Inflammatory macrophage (primary cell): ENCODE measurements at regions not wholly inside any gene's neighbourhood (a gene's known extent, or its start where the extent isn't known, plus 50 kb on each side); places are given as distances from the start of the nearest gene placed in this dataset.

ENCODE experiments used
- DNase-seq, 2 donors: peaks; one replicate each; pipeline ENCODE4 v3.0.0-alpha.2; 2020 to 2022

- DNase-seq, result no peak
Measured at GRCh38 chr4:89665662-89666061, 171.3 kb downstream of the SNCA start.

GRCh38 chr4:89664521-89664920 lies 172.4 kb downstream of the SNCA start:
- no peak for DNase-seq

GRCh38 chr4:89661173-89661899 lies 175.6 kb downstream of the SNCA start:
- DNase-seq, result no peak

GRCh38 chr4:89660444-89661172 lies 176.4 kb downstream of the SNCA start:
- DNase-seq, result no peak

- no peak for DNase-seq
Measured at GRCh38 chr4:89658701-89659024, 178.3 kb downstream of the SNCA start.

GRCh38 chr4:89657931-89658700 lies 178.8 kb downstream of the SNCA start:
- DNase-seq, result peak; percentile 2 to 25

GRCh38 chr4:89653012-89653411 lies 183.9 kb downstream of the SNCA start:
- no peak for DNase-seq

GRCh38 chr4:89645482-89645881 lies 191.5 kb downstream of the SNCA start:
- no peak for DNase-seq

GRCh38 chr4:89641367-89641687 lies 195.6 kb downstream of the SNCA start:
- no peak for DNase-seq

GRCh38 chr4:89640620-89641366 lies 196.2 kb downstream of the SNCA start:
- DNase-seq, result no peak

- no peak for DNase-seq
Measured at GRCh38 chr4:89639395-89639794, 197.6 kb downstream of the SNCA start.

- no peak for DNase-seq
Measured at GRCh38 chr4:89625599-89626293, 211.2 kb downstream of the SNCA start.

- DNase-seq, result peak in 1 of 2 donors; percentile 4
Measured at GRCh38 chr4:89619206-89619962, 217.6 kb downstream of the SNCA start.

GRCh38 chr4:89618151-89618550 lies 218.8 kb downstream of the SNCA start:
- no peak for DNase-seq

GRCh38 chr4:89617317-89617716 lies 219.6 kb downstream of the SNCA start:
- DNase-seq, result no peak

GRCh38 chr4:89616382-89616781 lies 220.6 kb downstream of the SNCA start:
- no peak for DNase-seq

- no peak for DNase-seq
Measured at GRCh38 chr4:89615051-89615450, 221.9 kb downstream of the SNCA start.

GRCh38 chr4:89614155-89614554 lies 222.8 kb downstream of the SNCA start:
- no peak for DNase-seq

- DNase-seq, result no peak
Measured at GRCh38 chr4:89610236-89610635, 226.7 kb downstream of the SNCA start.

- DNase-seq, result no peak
Measured at GRCh38 chr4:89609756-89610155, 227.2 kb downstream of the SNCA start.

- no peak for DNase-seq
Measured at GRCh38 chr4:89604951-89605350, 232.0 kb downstream of the SNCA start.

GRCh38 chr4:89599026-89599425 lies 237.9 kb downstream of the SNCA start:
- no peak for DNase-seq
